HG02798 (cell line): ENCODE measurements at regions not wholly inside any gene's neighbourhood (a gene's known extent, or its start where the extent isn't known, plus 50 kb on each side); places are given as distances from the start of the nearest gene placed in this dataset.
"Not testable (repeated sequence)": the region's sequence is repeated elsewhere in the genome, so short reads cannot be mapped to it uniquely, and the experiment has no call there.

Source experiments
- ATAC-seq: cut with Tn5 transposase; IDR thresholded peaks from one replicate; pipeline ENCODE4 v1.9.1; 2021; ENCODE audit warnings: mild to moderate bottlenecking; ENCODE audit not compliant: unreplicated experiment, poor library complexity

- no peak for ATAC-seq
Observed at GRCh38 chr11:82003671-82004515, 729.8 kb downstream of the FAM181B start.

GRCh38 chr11:82003024-82003423 is 730.6 kb downstream of the FAM181B start:
- ATAC-seq, result no peak

GRCh38 chr11:81995889-81996288 is 737.8 kb downstream of the FAM181B start:
- ATAC-seq, result no peak

- no peak for ATAC-seq
Observed at GRCh38 chr11:81993755-81994154, 739.9 kb downstream of the FAM181B start.

- ATAC-seq, result no peak
Observed at GRCh38 chr11:81990659-81991443, 742.8 kb downstream of the FAM181B start.

- ATAC-seq, result no peak
Observed at GRCh38 chr11:81989093-81989492, 744.6 kb downstream of the FAM181B start.

- ATAC-seq, result peak; percentile 89
Observed at GRCh38 chr11:81987829-81988472, 745.7 kb downstream of the FAM181B start.

- ATAC-seq, result no peak
Observed at GRCh38 chr11:81986556-81987161, 747.0 kb downstream of the FAM181B start.

GRCh38 chr11:81979448-81979847 is 754.2 kb downstream of the FAM181B start:
- no peak for ATAC-seq

- no peak for ATAC-seq
Observed at GRCh38 chr11:81975261-81975900, 758.3 kb downstream of the FAM181B start.

- ATAC-seq, result no peak
Observed at GRCh38 chr11:81970886-81971285, 762.8 kb downstream of the FAM181B start.

GRCh38 chr11:81967242-81967641 is 766.4 kb downstream of the FAM181B start:
- ATAC-seq, result no peak

- ATAC-seq, result no peak
Observed at GRCh38 chr11:81966340-81966739, 767.3 kb downstream of the FAM181B start.

- no peak for ATAC-seq
Observed at GRCh38 chr11:81963018-81963417, 770.6 kb downstream of the FAM181B start.

GRCh38 chr11:81960443-81960842 is 773.2 kb downstream of the FAM181B start:
- no peak for ATAC-seq

GRCh38 chr11:81959341-81959740 is 774.3 kb downstream of the FAM181B start:
- no peak for ATAC-seq

GRCh38 chr11:81954301-81954700 is 779.4 kb downstream of the FAM181B start:
- ATAC-seq, result not testable (repeated sequence)

- no peak for ATAC-seq
Observed at GRCh38 chr11:81946831-81947230, 786.8 kb downstream of the FAM181B start.

- no peak for ATAC-seq
Observed at GRCh38 chr11:81942646-81943045, 791.0 kb downstream of the FAM181B start.

- ATAC-seq, result no peak
Observed at GRCh38 chr11:81941998-81942397, 791.7 kb downstream of the FAM181B start.
